HepG2 (cell line): ENCODE measurements at regions not wholly inside any gene's neighbourhood (a gene's known extent, or its start where the extent isn't known, plus 50 kb on each side); places are given as distances from the start of the nearest gene placed in this dataset.
"Not testable (repeated sequence)": the region's sequence is repeated elsewhere in the genome, so short reads cannot be mapped to it uniquely, and the experiment has no call there.

Experiments
- ATF7 ChIP-seq, 2 experiments: fragments of 450-650 bp in 1 of 2; sonication (generic) in 1 of 2; formaldehyde crosslinking in 1 of 2; IDR thresholded peaks; 2 replicates each; pipeline versions ENCODE4 v1.4.0 to v1.6.1; 2016 to 2020; ENCODE audit warnings: antibody characterized with exemption in 1 of 2, mild to moderate bottlenecking in 1 of 2, missing genetic modification reagents in 1 of 2
- BRF2 ChIP-seq: sonication (generic); formaldehyde crosslinking; IDR thresholded peaks from 2 replicates; pipeline ENCODE4 v1.8.1; 2022; ENCODE audit warnings: mild to moderate bottlenecking, missing genetic modification reagents
- CTCF ChIP-seq: sonication (generic); formaldehyde crosslinking; IDR thresholded peaks from 2 replicates; pipeline ENCODE4 v1.5.0; 2020; ENCODE audit warnings: mild to moderate bottlenecking, missing genetic modification reagents, moderate library complexity
- E2F1 ChIP-seq: sonication (generic); formaldehyde crosslinking; IDR thresholded peaks from 2 replicates; pipeline ENCODE4 v1.5.0; 2020; ENCODE audit warnings: missing genetic modification reagents
- KLF6 ChIP-seq: IDR thresholded peaks from 2 replicates; pipeline ENCODE4 v1.8.0; 2016; ENCODE audit warnings: missing biosample characterization, missing genetic modification reagents
- RFXAP ChIP-seq: sonication (generic); formaldehyde crosslinking; IDR thresholded peaks from 2 replicates; pipeline ENCODE4 v1.4.0; 2020; ENCODE audit warnings: missing genetic modification reagents, borderline replicate concordance
- SIN3A ChIP-seq: IDR thresholded peaks from 2 replicates; pipeline ENCODE4 v1.6.1; 2011; ENCODE audit warnings: low read depth, mild to moderate bottlenecking, control low read depth, low read length, borderline replicate concordance
- TAF1 ChIP-seq: sonication (generic); formaldehyde crosslinking; IDR thresholded peaks from 2 replicates; pipeline ENCODE4 v1.4.0; 2020; ENCODE audit warnings: missing genetic modification reagents
- TOE1 ChIP-seq: sonication (generic); formaldehyde crosslinking; IDR thresholded peaks from 2 replicates; pipeline ENCODE4 v1.4.0; 2020; ENCODE audit warnings: mild to moderate bottlenecking, missing genetic modification reagents
- ZBTB3 ChIP-seq: sonication (generic); formaldehyde crosslinking; IDR thresholded peaks from 2 replicates; pipeline ENCODE4 v1.4.0; 2020; ENCODE audit warnings: low read depth, mild to moderate bottlenecking, moderate library complexity, missing genetic modification reagents, borderline replicate concordance
- ZFX ChIP-seq: sonication (generic); formaldehyde crosslinking; IDR thresholded peaks from 2 replicates; pipeline ENCODE4 v1.4.0; 2020; ENCODE audit warnings: mild to moderate bottlenecking, low read depth, missing genetic modification reagents, moderate library complexity
- ZNF33B ChIP-seq: sonication (generic); formaldehyde crosslinking; IDR thresholded peaks from 2 replicates; pipeline ENCODE4 v1.5.1; 2020; ENCODE audit warnings: mild to moderate bottlenecking, missing genetic modification reagents
- ZSCAN20 ChIP-seq: sonication (generic); formaldehyde crosslinking; IDR thresholded peaks from 2 replicates; pipeline ENCODE4 v1.4.0; 2020; ENCODE audit warnings: missing genetic modification reagents, mild to moderate bottlenecking, borderline replicate concordance
- ZZZ3 ChIP-seq: sonication (generic); formaldehyde crosslinking; IDR thresholded peaks from 2 replicates; pipeline ENCODE4 v1.4.0; 2020; ENCODE audit warnings: missing genetic modification reagents, mild to moderate bottlenecking, borderline replicate concordance

- not testable (repeated sequence) for TF ChIP-seq BRF2 (CRISPR knock-in tag); ZZZ3 (CRISPR knock-in tag); ZBTB3; CTCF (CRISPR knock-in tag); SIN3A; RFXAP (CRISPR knock-in tag); ZSCAN20 (CRISPR knock-in tag); KLF6 (CRISPR knock-in tag); ATF7 (IDR thresholded peaks at IDR 0.05); ATF7 (CRISPR knock-in tag; IDR thresholded peaks at IDR 0.05); E2F1 (CRISPR knock-in tag); TOE1; ZNF33B (CRISPR knock-in tag)
- TF ChIP-seq ZFX (CRISPR knock-in tag) (peak; percentile 55), TAF1 (CRISPR knock-in tag) (peak; percentile 38; the same call in 1 of the 2 replicates)
Measured at GRCh38 chr15:32536507-32537172, 56.6 kb upstream of the GOLGA8N start.
